ENCODE measurements at regions not wholly inside any gene's neighbourhood (a gene's known extent, or its start where the extent isn't known, plus 50 kb on each side); places are given as distances from the start of the nearest gene placed in this dataset.

- TF ChIP-seq POLR2A (IDR thresholded peaks at IDR 0.05; ENCODE audit: low read length) (no peak), ZFP36 (IDR thresholded peaks at IDR 0.05; ENCODE audit: borderline replicate concordance, partially characterized antibody) (no peak), CTCF (IDR thresholded peaks at IDR 0.05) (no peak), FOSB (CRISPR knock-in tag; IDR thresholded peaks at IDR 0.05) (no peak), HDAC2 (IDR thresholded peaks at IDR 0.05) (no peak), MAZ (IDR thresholded peaks at IDR 0.05; ENCODE audit: borderline replicate concordance, low read depth, low read length) (no peak), RNF2 (IDR thresholded peaks at IDR 0.05; ENCODE audit: borderline replicate concordance, low read depth) (no peak), USF2 (IDR thresholded peaks at IDR 0.05) (no peak), NR3C1 (IDR thresholded peaks at IDR 0.05) (no peak), HMGXB4 (CRISPR knock-in tag; IDR thresholded peaks at IDR 0.05; ENCODE audit: borderline replicate concordance) (no peak), SREBF2 (IDR thresholded peaks at IDR 0.05) (no peak), BHLHE40 (IDR thresholded peaks at IDR 0.05; ENCODE audit: low read depth, low read length) (no peak), TP53 (CRISPR knock-in tag; IDR thresholded peaks at IDR 0.05) (no peak)
These were observed 418.0 kb downstream of the SPATA31D1 start for GRCh38 chr9:82406456-82407085.

Data from A549 (cell line).